HEK293 (cell line): ENCODE measurements at regions not wholly inside any gene's neighbourhood (a gene's known extent, or its start where the extent isn't known, plus 50 kb on each side); places are given as distances from the start of the nearest gene placed in this dataset.

Experiments
- CTCF ChIA-PET: fragments of 350-600 bp; formaldehyde crosslinking; extraction: SDS; loops from one replicate; lab custom pipeline; 2021; ENCODE audit warnings: antibody characterized with exemption; lab: Yijun Ruan, JAX
- POLR2A ChIA-PET: fragments of 300-600 bp; formaldehyde crosslinking; extraction: SDS; loops from one replicate; lab custom pipeline; 2020; ENCODE audit warnings: antibody characterized with exemption, inconsistent platforms; lab: Yijun Ruan, JAX
- H3K27ac ChIP-seq: fragments of 200-500 bp; sonication (Bioruptor generic); 2 replicates; pipeline ENCODE4 v1.5.1; 2014; ENCODE audit warnings: low read depth, low read length, control low read depth, inconsistent platforms; ENCODE audit errors: extremely low read depth
- H3K36me3 ChIP-seq, 2 experiments: fragments of 200-500 bp in 1 of 2; sonication (Bioruptor generic) in 1 of 2; 1 replicate in 1 of 2; 2 replicates in 1 of 2; pipeline ENCODE4 v1.5.1; 2014 to 2017; ENCODE audit warnings: inconsistent platforms in 2 of 2, low read length in 2 of 2; ENCODE audit not compliant: control insufficient read depth in 2 of 2, insufficient read depth in 1 of 2
- H3K4me1 ChIP-seq: fragments of 200-500 bp; sonication (Bioruptor generic); 2 replicates; pipeline ENCODE4 v1.5.1; 2014; ENCODE audit warnings: mild to moderate bottlenecking, low read length, inconsistent platforms; ENCODE audit not compliant: control insufficient read depth, insufficient read depth
- H3K4me3 ChIP-seq: 2 replicates; pipeline ENCODE4 v1.5.1; 2011; ENCODE audit warnings: low read depth, mild to moderate bottlenecking, control low read depth, low read length, moderate library complexity
- H3K9me3 ChIP-seq: fragments of 200-500 bp; sonication (Bioruptor generic); 2 replicates; pipeline ENCODE4 v1.5.1; 2014; ENCODE audit warnings: low read depth, low read length, inconsistent platforms; ENCODE audit not compliant: control insufficient read depth, insufficient read depth
- KLF8 ChIP-seq: fragments of 450-650 bp; formaldehyde crosslinking; IDR thresholded peaks from 2 replicates; pipeline ENCODE4 v1.5.1; 2016; ENCODE audit warnings: missing biosample characterization, missing genetic modification characterization
- YY2 ChIP-seq: fragments of 450-650 bp; formaldehyde crosslinking; IDR thresholded peaks from 2 replicates; pipeline ENCODE4 v1.5.1; 2016; ENCODE audit warnings: missing biosample characterization, missing genetic modification characterization
- ZEB2 ChIP-seq: fragments of 450-650 bp; formaldehyde crosslinking; IDR thresholded peaks from 2 replicates; pipeline ENCODE4 v1.5.1; 2016; ENCODE audit warnings: missing biosample characterization, missing genetic modification characterization
- ZNF10 ChIP-seq: fragments of 450-650 bp; formaldehyde crosslinking; IDR thresholded peaks from 2 replicates; pipeline ENCODE4 v1.5.1; 2017; ENCODE audit warnings: missing biosample characterization, missing genetic modification characterization
- ZNF266 ChIP-seq: fragments of 450-650 bp; formaldehyde crosslinking; IDR thresholded peaks from 2 replicates; pipeline ENCODE4 v1.5.1; 2016; ENCODE audit warnings: missing biosample characterization, missing genetic modification characterization, low read depth
- ZNF280C ChIP-seq: fragments of 450-650 bp; formaldehyde crosslinking; IDR thresholded peaks from 2 replicates; pipeline ENCODE4 v1.5.1; 2016; ENCODE audit warnings: missing biosample characterization, missing genetic modification characterization
- ZNF311 ChIP-seq: fragments of 450-650 bp; formaldehyde crosslinking; IDR thresholded peaks from 2 replicates; pipeline ENCODE4 v1.5.1; 2017; ENCODE audit warnings: missing biosample characterization, missing genetic modification characterization, borderline replicate concordance
- ZNF335 ChIP-seq: fragments of 450-650 bp; formaldehyde crosslinking; conservative IDR thresholded peaks from 2 replicates; pipeline ENCODE4 v1.5.1; 2016; ENCODE audit warnings: missing biosample characterization, missing genetic modification characterization
- ZNF391 ChIP-seq: fragments of 450-650 bp; formaldehyde crosslinking; IDR thresholded peaks from 2 replicates; pipeline ENCODE4 v1.5.1; 2016; ENCODE audit warnings: low read depth, missing biosample characterization, missing genetic modification characterization, borderline replicate concordance
- ZNF394 ChIP-seq: fragments of 450-650 bp; formaldehyde crosslinking; IDR thresholded peaks from 2 replicates; pipeline ENCODE4 v1.5.1; 2016; ENCODE audit warnings: missing biosample characterization, missing genetic modification characterization, mild to moderate bottlenecking, moderate library complexity, borderline replicate concordance
- ZNF404 ChIP-seq: fragments of 450-650 bp; formaldehyde crosslinking; IDR thresholded peaks from 2 replicates; pipeline ENCODE4 v1.5.1; 2017; ENCODE audit warnings: missing biosample characterization, missing genetic modification characterization
- ZNF423 ChIP-seq: fragments of 450-650 bp; formaldehyde crosslinking; IDR thresholded peaks from 2 replicates; pipeline ENCODE4 v1.5.1; 2016; ENCODE audit warnings: missing biosample characterization, missing genetic modification characterization
- ZNF501 ChIP-seq: fragments of 450-650 bp; formaldehyde crosslinking; IDR thresholded peaks from 2 replicates; pipeline ENCODE4 v1.5.1; 2016; ENCODE audit warnings: missing biosample characterization, missing genetic modification characterization
- ZNF529 ChIP-seq: fragments of 450-650 bp; formaldehyde crosslinking; IDR thresholded peaks from 2 replicates; pipeline ENCODE4 v1.5.1; 2017; ENCODE audit warnings: missing genetic modification characterization, missing biosample characterization; ENCODE audit not compliant: insufficient replicate concordance
- ZNF555 ChIP-seq: fragments of 450-650 bp; formaldehyde crosslinking; conservative IDR thresholded peaks from 2 replicates; pipeline ENCODE4 v1.5.1; 2017; ENCODE audit warnings: missing biosample characterization, mild to moderate bottlenecking, missing genetic modification characterization, inconsistent platforms
- ZNF560 ChIP-seq: fragments of 450-650 bp; formaldehyde crosslinking; IDR thresholded peaks from 2 replicates; pipeline ENCODE4 v1.5.1; 2017; ENCODE audit warnings: missing biosample characterization, missing genetic modification characterization, borderline replicate concordance
- ZNF596 ChIP-seq: fragments of 450-650 bp; IDR thresholded peaks from 2 replicates; pipeline ENCODE4 v1.5.0; 2018; ENCODE audit warnings: missing biosample characterization, mild to moderate bottlenecking, missing genetic modification characterization, moderate library complexity
- ZNF623 ChIP-seq: fragments of 450-650 bp; formaldehyde crosslinking; IDR thresholded peaks from 2 replicates; pipeline ENCODE4 v1.5.1; 2016; ENCODE audit warnings: missing biosample characterization, missing genetic modification characterization
- ZNF626 ChIP-seq: fragments of 450-650 bp; sonication (Bioruptor Pico); formaldehyde crosslinking; IDR thresholded peaks from 2 replicates; pipeline ENCODE4 v1.5.1; 2018; ENCODE audit warnings: missing biosample characterization, missing genetic modification characterization, inconsistent platforms
- ZNF664 ChIP-seq: fragments of 450-650 bp; formaldehyde crosslinking; IDR thresholded peaks from 2 replicates; pipeline ENCODE4 v1.5.1; 2016; ENCODE audit warnings: missing biosample characterization, missing genetic modification characterization
- ZSCAN30 ChIP-seq: fragments of 450-650 bp; IDR thresholded peaks from 2 replicates; pipeline ENCODE4 v1.5.1; 2018; ENCODE audit warnings: missing biosample characterization, mild to moderate bottlenecking, missing genetic modification characterization, moderate library complexity
- TF ChIP-seq, protein P1 (sequence below): IDR thresholded peaks from 2 replicates; pipeline ENCODE4 v1.6.1; 2011; ENCODE audit warnings: mild to moderate bottlenecking, low read depth, low read length, borderline replicate concordance
- TF ChIP-seq, protein P2 (sequence below): fragments of 450-650 bp; formaldehyde crosslinking; IDR thresholded peaks from 2 replicates; pipeline ENCODE4 v1.5.1; 2017; ENCODE audit warnings: missing biosample characterization, missing genetic modification characterization
- TF ChIP-seq, protein P3 (sequence below): fragments of 450-650 bp; formaldehyde crosslinking; IDR thresholded peaks from 2 replicates; pipeline ENCODE4 v1.5.1; 2016; ENCODE audit warnings: missing biosample characterization, missing genetic modification characterization
- TF ChIP-seq, protein P4 (sequence below): fragments of 450-650 bp; formaldehyde crosslinking; IDR thresholded peaks from 2 replicates; pipeline ENCODE4 v1.5.1; 2016; ENCODE audit warnings: missing biosample characterization, missing genetic modification characterization

- Histone ChIP-seq H3K9me3 (no peaks in the 10 kb centered on the region), H3K4me3 (no peak overlapping the region), H3K4me1 (no peaks in the 10 kb centered on the region), H3K36me3 (no peaks in the 10 kb centered on the region), H3K27ac (no peak overlapping the region)
- ChIA-PET CTCF (no interaction called here), POLR2A (no interaction called here)
- TF ChIP-seq ZNF623 (tag by site-specific recombination) (no peak), ZNF529 (tag by site-specific recombination) (no peak), ZNF335 (tag by site-specific recombination) (no peak), ZNF555 (no peak), ZNF560 (no peak), ZNF423 (tag by site-specific recombination) (no peak), ZNF311 (tag by site-specific recombination) (no peak), YY2 (no peak), ZNF394 (tag by site-specific recombination) (no peak)
- TF ChIP-seq, protein P1, sequence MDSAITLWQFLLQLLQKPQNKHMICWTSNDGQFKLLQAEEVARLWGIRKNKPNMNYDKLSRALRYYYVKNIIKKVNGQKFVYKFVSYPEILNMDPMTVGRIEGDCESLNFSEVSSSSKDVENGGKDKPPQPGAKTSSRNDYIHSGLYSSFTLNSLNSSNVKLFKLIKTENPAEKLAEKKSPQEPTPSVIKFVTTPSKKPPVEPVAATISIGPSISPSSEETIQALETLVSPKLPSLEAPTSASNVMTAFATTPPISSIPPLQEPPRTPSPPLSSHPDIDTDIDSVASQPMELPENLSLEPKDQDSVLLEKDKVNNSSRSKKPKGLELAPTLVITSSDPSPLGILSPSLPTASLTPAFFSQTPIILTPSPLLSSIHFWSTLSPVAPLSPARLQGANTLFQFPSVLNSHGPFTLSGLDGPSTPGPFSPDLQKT: no peak
Measured at GRCh38 chr4:17301869-17302268, 210.0 kb downstream of the QDPR start.

GRCh38 chr4:17301266-17301665 lies 210.6 kb downstream of the QDPR start:
- TF ChIP-seq KLF8 (no peak), ZNF266 (no peak), ZNF664 (tag by site-specific recombination) (no peak), ZNF404 (no peak), ZNF280C (no peak), ZNF10 (tag by site-specific recombination) (no peak), ZEB2 (no peak), ZNF501 (tag by site-specific recombination) (no peak), ZNF596 (tag by site-specific recombination) (no peak), ZSCAN30 (no peak), ZNF391 (tag by site-specific recombination) (no peak), ZNF626 (no peak)
- TF ChIP-seq, protein P2, sequence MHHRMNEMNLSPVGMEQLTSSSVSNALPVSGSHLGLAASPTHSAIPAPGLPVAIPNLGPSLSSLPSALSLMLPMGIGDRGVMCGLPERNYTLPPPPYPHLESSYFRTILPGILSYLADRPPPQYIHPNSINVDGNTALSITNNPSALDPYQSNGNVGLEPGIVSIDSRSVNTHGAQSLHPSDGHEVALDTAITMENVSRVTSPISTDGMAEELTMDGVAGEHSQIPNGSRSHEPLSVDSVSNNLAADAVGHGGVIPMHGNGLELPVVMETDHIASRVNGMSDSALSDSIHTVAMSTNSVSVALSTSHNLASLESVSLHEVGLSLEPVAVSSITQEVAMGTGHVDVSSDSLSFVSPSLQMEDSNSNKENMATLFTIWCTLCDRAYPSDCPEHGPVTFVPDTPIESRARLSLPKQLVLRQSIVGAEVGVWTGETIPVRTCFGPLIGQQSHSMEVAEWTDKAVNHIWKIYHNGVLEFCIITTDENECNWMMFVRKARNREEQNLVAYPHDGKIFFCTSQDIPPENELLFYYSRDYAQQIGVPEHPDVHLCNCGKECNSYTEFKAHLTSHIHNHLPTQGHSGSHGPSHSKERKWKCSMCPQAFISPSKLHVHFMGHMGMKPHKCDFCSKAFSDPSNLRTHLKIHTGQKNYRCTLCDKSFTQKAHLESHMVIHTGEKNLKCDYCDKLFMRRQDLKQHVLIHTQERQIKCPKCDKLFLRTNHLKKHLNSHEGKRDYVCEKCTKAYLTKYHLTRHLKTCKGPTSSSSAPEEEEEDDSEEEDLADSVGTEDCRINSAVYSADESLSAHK (tag by site-specific recombination): no peak
- TF ChIP-seq, protein P3, sequence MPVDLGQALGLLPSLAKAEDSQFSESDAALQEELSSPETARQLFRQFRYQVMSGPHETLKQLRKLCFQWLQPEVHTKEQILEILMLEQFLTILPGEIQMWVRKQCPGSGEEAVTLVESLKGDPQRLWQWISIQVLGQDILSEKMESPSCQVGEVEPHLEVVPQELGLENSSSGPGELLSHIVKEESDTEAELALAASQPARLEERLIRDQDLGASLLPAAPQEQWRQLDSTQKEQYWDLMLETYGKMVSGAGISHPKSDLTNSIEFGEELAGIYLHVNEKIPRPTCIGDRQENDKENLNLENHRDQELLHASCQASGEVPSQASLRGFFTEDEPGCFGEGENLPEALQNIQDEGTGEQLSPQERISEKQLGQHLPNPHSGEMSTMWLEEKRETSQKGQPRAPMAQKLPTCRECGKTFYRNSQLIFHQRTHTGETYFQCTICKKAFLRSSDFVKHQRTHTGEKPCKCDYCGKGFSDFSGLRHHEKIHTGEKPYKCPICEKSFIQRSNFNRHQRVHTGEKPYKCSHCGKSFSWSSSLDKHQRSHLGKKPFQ (tag by site-specific recombination): no peak
- TF ChIP-seq, protein P4, sequence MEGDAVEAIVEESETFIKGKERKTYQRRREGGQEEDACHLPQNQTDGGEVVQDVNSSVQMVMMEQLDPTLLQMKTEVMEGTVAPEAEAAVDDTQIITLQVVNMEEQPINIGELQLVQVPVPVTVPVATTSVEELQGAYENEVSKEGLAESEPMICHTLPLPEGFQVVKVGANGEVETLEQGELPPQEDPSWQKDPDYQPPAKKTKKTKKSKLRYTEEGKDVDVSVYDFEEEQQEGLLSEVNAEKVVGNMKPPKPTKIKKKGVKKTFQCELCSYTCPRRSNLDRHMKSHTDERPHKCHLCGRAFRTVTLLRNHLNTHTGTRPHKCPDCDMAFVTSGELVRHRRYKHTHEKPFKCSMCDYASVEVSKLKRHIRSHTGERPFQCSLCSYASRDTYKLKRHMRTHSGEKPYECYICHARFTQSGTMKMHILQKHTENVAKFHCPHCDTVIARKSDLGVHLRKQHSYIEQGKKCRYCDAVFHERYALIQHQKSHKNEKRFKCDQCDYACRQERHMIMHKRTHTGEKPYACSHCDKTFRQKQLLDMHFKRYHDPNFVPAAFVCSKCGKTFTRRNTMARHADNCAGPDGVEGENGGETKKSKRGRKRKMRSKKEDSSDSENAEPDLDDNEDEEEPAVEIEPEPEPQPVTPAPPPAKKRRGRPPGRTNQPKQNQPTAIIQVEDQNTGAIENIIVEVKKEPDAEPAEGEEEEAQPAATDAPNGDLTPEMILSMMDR (tag by site-specific recombination): no peak
- Histone ChIP-seq H3K4me3 (no peak overlapping the region), H3K27ac (no peak overlapping the region), H3K4me1 (no peaks in the 10 kb centered on the region), H3K9me3 (no peaks in the 10 kb centered on the region), H3K36me3 (no peaks in the 10 kb centered on the region)
- ChIA-PET CTCF (no interaction called here), POLR2A (no interaction called here)
